ENCODE measurements at regions not wholly inside any gene's neighbourhood (a gene's known extent, or its start where the extent isn't known, plus 50 kb on each side); places are given as distances from the start of the nearest gene placed in this dataset.
A peak's percentile ranks its signal among the peaks of the same experiment; 100 is the strongest.

- no peak for TF ChIP-seq EP300 (IDR thresholded peaks at IDR 0.05; ENCODE audit: borderline replicate concordance)
Observed at GRCh38 chr3:109702976-109703375, 365.6 kb upstream of the DPPA4 start.

- TF ChIP-seq TCF12 (IDR thresholded peaks at IDR 0.05; ENCODE audit: low read depth) (no peak), CREB1 (IDR thresholded peaks at IDR 0.05; ENCODE audit: low read depth) (no peak), CEBPB (IDR thresholded peaks at IDR 0.05) (no peak), FOXM1 (IDR thresholded peaks at IDR 0.05; ENCODE audit: borderline replicate concordance, low read depth) (no peak), NFIC (IDR thresholded peaks at IDR 0.05) (peak; percentile 71), RAD21 (IDR thresholded peaks at IDR 0.05; ENCODE audit: low read depth) (no peak), TEAD4 (IDR thresholded peaks at IDR 0.05) (no peak), USF1 (IDR thresholded peaks at IDR 0.05) (no peak), EGR1 (IDR thresholded peaks at IDR 0.05) (no peak), EP300 (IDR thresholded peaks at IDR 0.05; ENCODE audit: borderline replicate concordance) (peak; percentile 36; the same call in 1 of the 2 replicates), YY1 (IDR thresholded peaks at IDR 0.05; ENCODE audit: low read depth) (no peak), REST (IDR thresholded peaks at IDR 0.05; ENCODE audit: low read depth) (no peak)
Observed at GRCh38 chr3:109707617-109708016, 370.3 kb upstream of the DPPA4 start.

- TF ChIP-seq CEBPB (IDR thresholded peaks at IDR 0.05), result no peak
- TF ChIP-seq NFIC (IDR thresholded peaks at IDR 0.05), result peak; percentile 70
- no peak for TF ChIP-seq EGR1 (IDR thresholded peaks at IDR 0.05)
- peak; percentile 30; the same call in 1 of the 2 replicates for TF ChIP-seq EP300 (IDR thresholded peaks at IDR 0.05; ENCODE audit: borderline replicate concordance)
- TF ChIP-seq CREB1 (IDR thresholded peaks at IDR 0.05; ENCODE audit: low read depth), result no peak
- TF ChIP-seq TEAD4 (IDR thresholded peaks at IDR 0.05), result no peak; the same call in 1 of the 2 replicates
- TF ChIP-seq FOXM1 (IDR thresholded peaks at IDR 0.05; ENCODE audit: borderline replicate concordance, low read depth), result peak; percentile 70; the same call in 1 of the 2 replicates
Observed at GRCh38 chr3:109713288-109713687, 375.9 kb upstream of the DPPA4 start.

- TF ChIP-seq EP300 (IDR thresholded peaks at IDR 0.05; ENCODE audit: borderline replicate concordance) (no peak), REST (IDR thresholded peaks at IDR 0.05; ENCODE audit: low read depth) (no peak), ZBTB7A (IDR thresholded peaks at IDR 0.05; ENCODE audit: low read depth) (no peak), YY1 (IDR thresholded peaks at IDR 0.05; ENCODE audit: low read depth) (no peak), CREB1 (IDR thresholded peaks at IDR 0.05; ENCODE audit: low read depth) (no peak), FOXM1 (IDR thresholded peaks at IDR 0.05; ENCODE audit: borderline replicate concordance, low read depth) (no peak), MAX (IDR thresholded peaks at IDR 0.05) (no peak), NFIC (IDR thresholded peaks at IDR 0.05) (no peak), TAF1 (IDR thresholded peaks at IDR 0.05; ENCODE audit: low read depth) (no peak)
Observed at GRCh38 chr3:109715707-109716106, 378.4 kb upstream of the DPPA4 start.

GRCh38 chr3:109718850-109719249 is 381.5 kb upstream of the DPPA4 start:
- TF ChIP-seq CREB1 (IDR thresholded peaks at IDR 0.05; ENCODE audit: low read depth) (no peak), EGR1 (IDR thresholded peaks at IDR 0.05) (no peak), RAD21 (IDR thresholded peaks at IDR 0.05; ENCODE audit: low read depth) (no peak), MAX (IDR thresholded peaks at IDR 0.05) (no peak), EP300 (IDR thresholded peaks at IDR 0.05; ENCODE audit: borderline replicate concordance) (no peak)

GRCh38 chr3:109728861-109729494 is 391.6 kb upstream of the DPPA4 start:
- no peak for TF ChIP-seq NFIC (IDR thresholded peaks at IDR 0.05)
- TF ChIP-seq EGR1 (IDR thresholded peaks at IDR 0.05), result no peak
- no peak for TF ChIP-seq EP300 (IDR thresholded peaks at IDR 0.05; ENCODE audit: borderline replicate concordance)
- TF ChIP-seq USF1 (IDR thresholded peaks at IDR 0.05), result no peak
- TF ChIP-seq RAD21 (IDR thresholded peaks at IDR 0.05; ENCODE audit: low read depth), result no peak
- no peak for TF ChIP-seq FOXM1 (IDR thresholded peaks at IDR 0.05; ENCODE audit: borderline replicate concordance, low read depth)
- TF ChIP-seq CREB1 (IDR thresholded peaks at IDR 0.05; ENCODE audit: low read depth), result no peak
- no peak for TF ChIP-seq TEAD4 (IDR thresholded peaks at IDR 0.05)
- TF ChIP-seq YY1 (IDR thresholded peaks at IDR 0.05; ENCODE audit: low read depth), result no peak
- no peak for TF ChIP-seq MAX (IDR thresholded peaks at IDR 0.05)
- no peak for TF ChIP-seq ZBTB7A (IDR thresholded peaks at IDR 0.05; ENCODE audit: low read depth)
- TF ChIP-seq TAF1 (IDR thresholded peaks at IDR 0.05; ENCODE audit: low read depth), result no peak

All from Ishikawa (cell line).